Neural cell (in vitro differentiated cells): ENCODE measurements at regions not wholly inside any gene's neighbourhood (a gene's known extent, or its start where the extent isn't known, plus 50 kb on each side); places are given as distances from the start of the nearest gene placed in this dataset.

Experiments
- H2AFZ ChIP-seq: fragments of 200-600, 300-800 bp; sonication (generic), shearing (Covaris generic); 2 replicates; pipeline ENCODE4 v1.6.0; 2014; ENCODE audit warnings: low read depth, mild to moderate bottlenecking, antibody characterized with exemption, low read length, moderate library complexity
- H3F3A ChIP-seq: fragments of 200-600 bp; shearing (Covaris generic); 2 replicates; pipeline ENCODE4 v1.6.1; 2016; ENCODE audit warnings: mild to moderate bottlenecking, moderate library complexity, mixed read lengths, antibody characterized with exemption, low read length; ENCODE audit not compliant: insufficient read depth, poor library complexity, severe bottlenecking
- H3K27ac ChIP-seq: fragments of 200-600, 300-800 bp; sonication (generic), shearing (Covaris generic); 2 replicates; pipeline ENCODE4 v1.5.1; 2014; ENCODE audit warnings: mild to moderate bottlenecking, low read length, moderate library complexity
- H3K27me3 ChIP-seq: fragments of 300-800, 200-600 bp; sonication (generic), shearing (Covaris generic); 2 replicates; pipeline ENCODE4 v1.6.0; 2014; ENCODE audit warnings: mild to moderate bottlenecking, low read depth, low read length, moderate library complexity; ENCODE audit not compliant: insufficient read depth
- H3K36me3 ChIP-seq: fragments of 300-800, 200-600 bp; sonication (generic), shearing (Covaris generic); 2 replicates; pipeline ENCODE4 v1.5.1; 2014; ENCODE audit warnings: mild to moderate bottlenecking, antibody characterized with exemption, low read length, moderate library complexity; ENCODE audit not compliant: insufficient read depth
- H3K4me2 ChIP-seq: fragments of 300-800, 200-600 bp; sonication (generic), shearing (Covaris generic); 2 replicates; pipeline ENCODE4 v1.6.0; 2014; ENCODE audit warnings: mild to moderate bottlenecking, low read length
- H3K4me3 ChIP-seq: fragments of 300-800, 200-600 bp; sonication (generic), shearing (Covaris generic); 2 replicates; pipeline ENCODE4 v1.5.1; 2014; ENCODE audit warnings: mild to moderate bottlenecking, low read length, moderate library complexity
- H3K79me2 ChIP-seq: fragments of 200-600 bp; shearing (Covaris generic); replicated peaks from 2 replicates; pipeline ENCODE4 v1.6.0; 2014; ENCODE audit warnings: mild to moderate bottlenecking, low read length, moderate library complexity; ENCODE audit not compliant: insufficient read depth
- H3K9ac ChIP-seq: fragments of 300-800, 200-600 bp; sonication (generic), shearing (Covaris generic); 2 replicates; pipeline ENCODE4 v1.6.1; 2016; ENCODE audit warnings: mild to moderate bottlenecking, low read length, mixed read lengths
- H3K9me2 ChIP-seq: fragments of 200-600 bp; shearing (Covaris generic); 2 replicates; pipeline ENCODE4 v1.6.1; 2016; ENCODE audit warnings: mild to moderate bottlenecking, low read length, mixed read lengths; ENCODE audit not compliant: insufficient read depth
- H3K9me3 ChIP-seq: fragments of 200-600, 300-800 bp; sonication (generic), shearing (Covaris generic); 2 replicates; pipeline ENCODE4 v1.6.1; 2016; ENCODE audit warnings: mild to moderate bottlenecking, mixed run types, low read length, moderate library complexity, mixed read lengths
- H4K20me1 ChIP-seq: fragments of 200-600 bp; shearing (Covaris generic); 2 replicates; pipeline ENCODE4 v1.6.1; 2016; ENCODE audit warnings: mild to moderate bottlenecking, mixed run types; ENCODE audit not compliant: insufficient read depth
- EP300 ChIP-seq: fragments of 450-650 bp; conservative IDR thresholded peaks from 2 replicates; pipeline ENCODE4 v1.6.1; 2014; ENCODE audit warnings: antibody characterized with exemption, mild to moderate bottlenecking, moderate library complexity; ENCODE audit not compliant: poor library complexity, severe bottlenecking
- EZH2 ChIP-seq: fragments of 200-600, 300-800 bp; shearing (Covaris generic), sonication (generic); IDR thresholded peaks from 2 replicates; pipeline ENCODE4 v1.6.1; 2014; ENCODE audit warnings: antibody characterized with exemption, low read length, borderline replicate concordance, mild to moderate bottlenecking; ENCODE audit not compliant: insufficient read depth, poor library complexity, severe bottlenecking
- MXI1 ChIP-seq: fragments of 450-650 bp; conservative IDR thresholded peaks from 2 replicates; pipeline ENCODE4 v1.6.1; 2014; ENCODE audit warnings: antibody characterized with exemption, mild to moderate bottlenecking; ENCODE audit not compliant: poor library complexity, severe bottlenecking
- POLR2AphosphoS5 ChIP-seq: IDR thresholded peaks from 2 replicates; pipeline ENCODE4 v1.6.1; 2012
- RAD21 ChIP-seq: fragments of 450-650 bp; conservative IDR thresholded peaks from 2 replicates; pipeline ENCODE4 v1.6.1; 2014; ENCODE audit warnings: antibody characterized with exemption, mild to moderate bottlenecking, moderate library complexity
- REST ChIP-seq: IDR thresholded peaks from 2 replicates; pipeline ENCODE4 v1.6.1; 2012; ENCODE audit warnings: borderline replicate concordance
- SMC3 ChIP-seq: fragments of 450-650 bp; conservative IDR thresholded peaks from 2 replicates; pipeline ENCODE4 v1.6.1; 2014; ENCODE audit warnings: antibody characterized with exemption, mild to moderate bottlenecking, moderate library complexity; ENCODE audit not compliant: poor library complexity
- TAF1 ChIP-seq: IDR thresholded peaks from 2 replicates; pipeline ENCODE4 v1.6.1; 2012; ENCODE audit warnings: low read depth
- TF ChIP-seq, protein P1 (sequence below): fragments of 450-650 bp; IDR thresholded peaks from 2 replicates; pipeline ENCODE4 v1.5.1; 2014; ENCODE audit warnings: antibody characterized with exemption, mild to moderate bottlenecking, moderate library complexity; ENCODE audit not compliant: poor library complexity, severe bottlenecking

GRCh38 chr13:22357132-22357531, 686.3 kb downstream of the FGF9 start:
- no peaks in the 10 kb centered on the region for H4K20me1 ChIP-seq
- H3K4me3 ChIP-seq = no peak overlapping the region
- H3K27me3 ChIP-seq = no peaks in the 10 kb centered on the region
- TF ChIP-seq, protein P1, sequence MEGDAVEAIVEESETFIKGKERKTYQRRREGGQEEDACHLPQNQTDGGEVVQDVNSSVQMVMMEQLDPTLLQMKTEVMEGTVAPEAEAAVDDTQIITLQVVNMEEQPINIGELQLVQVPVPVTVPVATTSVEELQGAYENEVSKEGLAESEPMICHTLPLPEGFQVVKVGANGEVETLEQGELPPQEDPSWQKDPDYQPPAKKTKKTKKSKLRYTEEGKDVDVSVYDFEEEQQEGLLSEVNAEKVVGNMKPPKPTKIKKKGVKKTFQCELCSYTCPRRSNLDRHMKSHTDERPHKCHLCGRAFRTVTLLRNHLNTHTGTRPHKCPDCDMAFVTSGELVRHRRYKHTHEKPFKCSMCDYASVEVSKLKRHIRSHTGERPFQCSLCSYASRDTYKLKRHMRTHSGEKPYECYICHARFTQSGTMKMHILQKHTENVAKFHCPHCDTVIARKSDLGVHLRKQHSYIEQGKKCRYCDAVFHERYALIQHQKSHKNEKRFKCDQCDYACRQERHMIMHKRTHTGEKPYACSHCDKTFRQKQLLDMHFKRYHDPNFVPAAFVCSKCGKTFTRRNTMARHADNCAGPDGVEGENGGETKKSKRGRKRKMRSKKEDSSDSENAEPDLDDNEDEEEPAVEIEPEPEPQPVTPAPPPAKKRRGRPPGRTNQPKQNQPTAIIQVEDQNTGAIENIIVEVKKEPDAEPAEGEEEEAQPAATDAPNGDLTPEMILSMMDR = no peak
- TF ChIP-seq EZH2 (no peak), MXI1 (no peak), TAF1 (no peak), RAD21 (no peak), SMC3 (no peak), REST (no peak), POLR2AphosphoS5 (no peak), EP300 (no peak)
- no peak overlapping the region for H3K9ac ChIP-seq
- H3K36me3 ChIP-seq = no peaks in the 10 kb centered on the region
- H3K79me2 ChIP-seq = no peaks in the 10 kb centered on the region
- no peak overlapping the region for H2AFZ ChIP-seq
- H3K9me2 ChIP-seq = no peaks in the 10 kb centered on the region
- H3K27ac ChIP-seq = no peak overlapping the region
- no peaks in the 10 kb centered on the region for H3F3A ChIP-seq
- H3K9me3 ChIP-seq = no peaks in the 10 kb centered on the region
- no peak overlapping the region for H3K4me2 ChIP-seq

GRCh38 chr13:22369090-22369489, 698.2 kb downstream of the FGF9 start:
- Histone ChIP-seq H4K20me1 (no peaks in the 10 kb centered on the region), H3K9me3 (no peaks in the 10 kb centered on the region), H3K4me2 (no peak overlapping the region), H3K79me2 (no peaks in the 10 kb centered on the region), H3K27me3 (no peaks in the 10 kb centered on the region), H3K9ac (no peak overlapping the region), H3K36me3 (no peaks in the 10 kb centered on the region), H3K9me2 (no peaks in the 10 kb centered on the region), H3K4me3 (no peak overlapping the region), H3F3A (no peaks in the 10 kb centered on the region), H3K27ac (no peak overlapping the region), H2AFZ (no peak overlapping the region)
- TF ChIP-seq MXI1 (no peak), SMC3 (no peak), EP300 (no peak), TAF1 (no peak), RAD21 (no peak), POLR2AphosphoS5 (no peak), REST (no peak), EZH2 (no peak)
- TF ChIP-seq, protein P1 = no peak
